Calu3 (cell line): ENCODE measurements at regions not wholly inside any gene's neighbourhood (a gene's known extent, or its start where the extent isn't known, plus 50 kb on each side); places are given as distances from the start of the nearest gene placed in this dataset.

Experiments
- BruUV-seq: library from RNA; stranded (reverse); fragments of 400-500 nt; replicated peaks from 2 replicates; lab custom pipeline; 2021; lab: Mats Ljungman, UMichigan
- CTCF ChIA-PET: fragments of 300-600 bp; sonication (Branson Sonifier 250); formaldehyde crosslinking; loops from one replicate; lab custom pipeline; 2022; ENCODE audit warnings: antibody characterized with exemption; lab: Charles Lee
- DNase-seq: peaks from one replicate; pipeline ENCODE4 v3.0.0; 2022
- H3K27ac Mint-ChIP-seq: one replicate; pipeline ENCODE4 v1.8.0; 2022; ENCODE audit warnings: mixed read lengths; ENCODE audit not compliant: unreplicated experiment
- H3K27me3 Mint-ChIP-seq: one replicate; pipeline ENCODE4 v1.8.0; 2022; ENCODE audit warnings: mixed read lengths; ENCODE audit not compliant: unreplicated experiment
- H3K36me3 Mint-ChIP-seq: one replicate; pipeline ENCODE4 v1.8.0; 2022; ENCODE audit warnings: mild to moderate bottlenecking, moderate library complexity, mixed read lengths; ENCODE audit not compliant: insufficient read depth, unreplicated experiment
- H3K4me1 Mint-ChIP-seq: one replicate; pipeline ENCODE4 v1.8.0; 2022; ENCODE audit warnings: mild to moderate bottlenecking, low read depth, mixed read lengths; ENCODE audit not compliant: unreplicated experiment
- H3K4me3 Mint-ChIP-seq: one replicate; pipeline ENCODE4 v1.8.0; 2022; ENCODE audit warnings: mild to moderate bottlenecking, low read depth, moderate library complexity, mixed read lengths; ENCODE audit not compliant: unreplicated experiment
- H3K9me3 Mint-ChIP-seq: one replicate; pipeline ENCODE4 v1.8.0; 2022; ENCODE audit warnings: low read depth, mixed read lengths; ENCODE audit not compliant: unreplicated experiment
- CTCF ChIP-seq: fragments of 200-600 bp; IDR thresholded peaks from one replicate; pipeline ENCODE4 v1.8.0; 2022; ENCODE audit warnings: antibody characterized with exemption; ENCODE audit not compliant: unreplicated experiment
- intact Hi-C: fragments of 100-400 bp; cut with micrococcal nuclease; formaldehyde crosslinking; loops from one replicate; pipeline ENCODE4 v1.10.0; 2022; ENCODE audit not compliant: unreplicated experiment

- Mint-ChIP-seq H3K27me3 (no peaks in the 10 kb centered on the region), H3K9me3 (no peaks in the 10 kb centered on the region), H3K4me1 (no peaks in the 10 kb centered on the region), H3K27ac (no peak overlapping the region), H3K4me3 (no peak overlapping the region), H3K36me3 (no peaks in the 10 kb centered on the region)
- no peak for DNase-seq
- TF ChIP-seq CTCF: no peak
- intact Hi-C loops: no loop called here
- no TSS peak for BruUV-seq
- CTCF ChIA-PET: interaction anchor here (0.6 kb wide), 1 partner anchor 20 kb away, joined by 5 read pairs; no protein-coding TSS in a partner anchor
Measured at GRCh38 chr3:112741983-112742382, 101.0 kb upstream of the CCDC80 start.

GRCh38 chr3:112740835-112741234 lies 99.9 kb upstream of the CCDC80 start:
- H3K4me3 Mint-ChIP-seq: no peak overlapping the region
- TF ChIP-seq CTCF: no peak
- H3K27me3 Mint-ChIP-seq: no peaks in the 10 kb centered on the region
- H3K36me3 Mint-ChIP-seq: no peaks in the 10 kb centered on the region
- no peaks in the 10 kb centered on the region for H3K9me3 Mint-ChIP-seq
- BruUV-seq: no TSS peak
- H3K4me1 Mint-ChIP-seq: no peaks in the 10 kb centered on the region
- CTCF ChIA-PET: no interaction called here
- H3K27ac Mint-ChIP-seq: no peak overlapping the region
- no peak for DNase-seq
- intact Hi-C loops: no loop called here

- H3K4me1 Mint-ChIP-seq: no peaks in the 10 kb centered on the region
- H3K27ac Mint-ChIP-seq: no peak overlapping the region
- BruUV-seq: no TSS peak
- CTCF ChIA-PET: no interaction called here
- intact Hi-C loops: no loop called here
- TF ChIP-seq CTCF: no peak
- no peaks in the 10 kb centered on the region for H3K27me3 Mint-ChIP-seq
- no peaks in the 10 kb centered on the region for H3K36me3 Mint-ChIP-seq
- no peak for DNase-seq
- no peak overlapping the region for H3K4me3 Mint-ChIP-seq
- no peaks in the 10 kb centered on the region for H3K9me3 Mint-ChIP-seq
Measured at GRCh38 chr3:112739252-112739965, 98.5 kb upstream of the CCDC80 start.

GRCh38 chr3:112738366-112738765 lies 97.4 kb upstream of the CCDC80 start:
- DNase-seq: no peak
- intact Hi-C loops: no loop called here
- Mint-ChIP-seq H3K27ac (no peak overlapping the region), H3K4me1 (no peaks in the 10 kb centered on the region), H3K27me3 (no peaks in the 10 kb centered on the region), H3K36me3 (no peaks in the 10 kb centered on the region), H3K4me3 (no peak overlapping the region), H3K9me3 (no peaks in the 10 kb centered on the region)
- CTCF ChIA-PET: no interaction called here
- no TSS peak for BruUV-seq
- no peak for TF ChIP-seq CTCF
